Right cardiac atrium (tissue), 5 donors: ENCODE measurements at regions not wholly inside any gene's neighbourhood (a gene's known extent, or its start where the extent isn't known, plus 50 kb on each side); places are given as distances from the start of the nearest gene placed in this dataset.

Experiments used
- ATAC-seq, 2 donors: fragments of 200-7000 bp; cut with Tn5 transposase; one replicate each; pipeline versions ENCODE4 v1.8.0 to v1.9.1; 2020; ENCODE audit warnings: moderate library complexity in 2 of 2, mild to moderate bottlenecking in 1 of 2
- DNase-seq, 3 donors: peaks; one replicate each; pipeline ENCODE4 v3.0.0-alpha.2; 2020
- H3K27ac ChIP-seq: one replicate; pipeline ENCODE4 v1.5.1; 2013; ENCODE audit warnings: mild to moderate bottlenecking, low read length, control low read depth, moderate library complexity
- H3K27me3 ChIP-seq: one replicate; pipeline ENCODE4 v1.6.1; 2013; ENCODE audit not compliant: control insufficient read depth, insufficient read depth
- H3K4me1 ChIP-seq: one replicate; pipeline ENCODE4 v1.6.1; 2013; ENCODE audit warnings: low read length; ENCODE audit not compliant: control insufficient read depth, insufficient read depth
- H3K4me3 ChIP-seq: one replicate; pipeline ENCODE4 v1.5.1; 2013; ENCODE audit warnings: low read length, control low read depth
- H3K9me3 ChIP-seq: one replicate; pipeline ENCODE4 v1.6.1; 2013; ENCODE audit warnings: low read length; ENCODE audit not compliant: control insufficient read depth
- WGBS: extraction: QIAGEN DNeasy Blood & Tissue Kit; methylation state at CpG from one replicate; pipeline ENCODE4 v1.1.7; 2013; 5-methylcytosine and 5-hydroxymethylcytosine counted together
- intact Hi-C, 4 donors: fragments of 100-400 bp; cut with DNase I; formaldehyde crosslinking; loops; one replicate each; pipeline versions ENCODE4 v1.11.0 to v1.14.0; 2022 to 2023
- donor health status: healthy with polysubstance abuse.
- donor health status: DM: no; HTN: yes; CAD: no.
- donor health status: DM: no; HTN: no; CAD: no.
- donor health status: DM: no; HTN: yes; CAD: no; lungs with severe emphysema.
- donor health status: DM: yes; HTN: yes; CAD: no.

- no peaks in the 10 kb centered on the region for H3K4me1 ChIP-seq
- H3K27ac ChIP-seq, result no peak overlapping the region
- no peak for DNase-seq
- H3K4me3 ChIP-seq, result no peak overlapping the region
- WGBS, result 51% methylated on average over 2 of the region's 2 CpGs
- H3K27me3 ChIP-seq, result no peaks in the 10 kb centered on the region
- H3K9me3 ChIP-seq, result no peaks in the 10 kb centered on the region
- intact Hi-C loops, result no loop called here
- ATAC-seq, result no peak
These were observed 271.4 kb downstream of the SQOR start for GRCh38 chr15:45906230-45906629.

GRCh38 chr15:45910671-45911070, 275.8 kb downstream of the SQOR start:
- intact Hi-C loops, result no loop called here
- Histone ChIP-seq H3K27ac (no peak overlapping the region), H3K4me3 (no peak overlapping the region), H3K4me1 (no peaks in the 10 kb centered on the region), H3K27me3 (no peaks in the 10 kb centered on the region), H3K9me3 (no peaks in the 10 kb centered on the region)
- no peak for ATAC-seq
- WGBS, result 63% methylated on average over 3 of the region's 3 CpGs
- no peak for DNase-seq

GRCh38 chr15:45913451-45913850, 278.6 kb downstream of the SQOR start:
- intact Hi-C loops, result no loop called here

GRCh38 chr15:45914425-45914824, 279.6 kb downstream of the SQOR start:
- no peak overlapping the region for H3K27ac ChIP-seq
- H3K9me3 ChIP-seq, result no peaks in the 10 kb centered on the region
- no peaks in the 10 kb centered on the region for H3K27me3 ChIP-seq
- no peak for DNase-seq
- H3K4me3 ChIP-seq, result no peak overlapping the region
- ATAC-seq, result no peak
- intact Hi-C loops, result no loop called here
- no peaks in the 10 kb centered on the region for H3K4me1 ChIP-seq

More at GRCh38 chr15:45913451-45913850, 278.6 kb downstream of the SQOR start:
- no peak overlapping the region for H3K4me3 ChIP-seq
- ATAC-seq, result no peak
- no peak overlapping the region for H3K27ac ChIP-seq
- DNase-seq, result no peak
- no peaks in the 10 kb centered on the region for H3K9me3 ChIP-seq
- WGBS, result 71% methylated on average over 2 of the region's 2 CpGs
- H3K27me3 ChIP-seq, result no peaks in the 10 kb centered on the region
- H3K4me1 ChIP-seq, result no peaks in the 10 kb centered on the region

GRCh38 chr15:45918839-45919238, 284.0 kb downstream of the SQOR start:
- intact Hi-C loops, result no loop called here
- Histone ChIP-seq H3K4me3 (no peak overlapping the region), H3K27ac (no peak overlapping the region), H3K27me3 (no peaks in the 10 kb centered on the region), H3K9me3 (no peaks in the 10 kb centered on the region), H3K4me1 (peaks cover 2% of the 10 kb centered on the region)
- ATAC-seq (peak in 1 of 2 donors; percentile 84), DNase-seq (no peak)
- 60% methylated on average over 2 of the region's 2 CpGs for WGBS

- DNase-seq (no peak), ATAC-seq (peak in 1 of 2 donors; percentile 80)
- Histone ChIP-seq H3K4me3 (no peak overlapping the region), H3K27ac (peak overlapping the region; percentile 48), H3K4me1 (peaks cover 2% of the 10 kb centered on the region), H3K9me3 (no peaks in the 10 kb centered on the region), H3K27me3 (no peaks in the 10 kb centered on the region)
- intact Hi-C loops, result no loop called here
- 70% methylated on average over 6 of the region's 6 CpGs for WGBS
These were observed 285.0 kb downstream of the SQOR start for GRCh38 chr15:45919806-45920205.

- 38% methylated on average over 4 of the region's 4 CpGs for WGBS
- ATAC-seq, result no peak
These were observed 286.5 kb downstream of the SQOR start for GRCh38 chr15:45921376-45921775.

GRCh38 chr15:45921978-45922377, 287.1 kb downstream of the SQOR start:
- Histone ChIP-seq H3K4me1 (peaks cover 2% of the 10 kb centered on the region), H3K9me3 (no peaks in the 10 kb centered on the region), H3K4me3 (no peak overlapping the region), H3K27ac (no peak overlapping the region), H3K27me3 (no peaks in the 10 kb centered on the region)
- intact Hi-C loops, result no loop called here
- ATAC-seq (no peak), DNase-seq (no peak)
- WGBS, result 92% methylated on average over 2 of the region's 2 CpGs

More at GRCh38 chr15:45921376-45921775, 286.5 kb downstream of the SQOR start:
- DNase-seq, result no peak
- Histone ChIP-seq H3K9me3 (no peaks in the 10 kb centered on the region), H3K4me1 (peaks cover 2% of the 10 kb centered on the region), H3K4me3 (no peak overlapping the region), H3K27ac (no peak overlapping the region), H3K27me3 (no peaks in the 10 kb centered on the region)
- intact Hi-C loops, result no loop called here

GRCh38 chr15:45941367-45941766, 306.5 kb downstream of the SQOR start:
- no peaks in the 10 kb centered on the region for H3K27me3 ChIP-seq
- no peaks in the 10 kb centered on the region for H3K4me1 ChIP-seq
- H3K27ac ChIP-seq, result no peak overlapping the region
- ATAC-seq (no peak), DNase-seq (no peak)
- WGBS, result 94% methylated on average over 5 of the region's 5 CpGs
- no peaks in the 10 kb centered on the region for H3K9me3 ChIP-seq
- intact Hi-C loops, result no loop called here
- no peak overlapping the region for H3K4me3 ChIP-seq

- no peak for ATAC-seq
- H3K4me1 ChIP-seq, result no peaks in the 10 kb centered on the region
- no peaks in the 10 kb centered on the region for H3K27me3 ChIP-seq
- DNase-seq, result no peak
- intact Hi-C loops, result no loop called here
- WGBS, result 97% methylated on average over 4 of the region's 4 CpGs
- H3K27ac ChIP-seq, result no peak overlapping the region
- no peaks in the 10 kb centered on the region for H3K9me3 ChIP-seq
- H3K4me3 ChIP-seq, result no peak overlapping the region
These were observed 308.4 kb downstream of the SQOR start for GRCh38 chr15:45943240-45943639.

- no peaks in the 10 kb centered on the region for H3K27me3 ChIP-seq
- DNase-seq, result no peak
- no peak for ATAC-seq
- intact Hi-C loops, result no loop called here
- no peak overlapping the region for H3K4me3 ChIP-seq
- H3K9me3 ChIP-seq, result no peaks in the 10 kb centered on the region
- no peaks in the 10 kb centered on the region for H3K4me1 ChIP-seq
- no peak overlapping the region for H3K27ac ChIP-seq
These were observed 311.3 kb downstream of the SQOR start for GRCh38 chr15:45946111-45946510.

- intact Hi-C loops, result no loop called here
- Histone ChIP-seq H3K27ac (no peak overlapping the region), H3K4me1 (no peaks in the 10 kb centered on the region), H3K27me3 (no peaks in the 10 kb centered on the region), H3K9me3 (no peaks in the 10 kb centered on the region), H3K4me3 (no peak overlapping the region)
- DNase-seq, result no peak
- no peak for ATAC-seq
- 40% methylated on average over 3 of the region's 3 CpGs for WGBS
These were observed 313.4 kb downstream of the SQOR start for GRCh38 chr15:45948181-45948621.
